CD4-positive, alpha-beta T cell treated with Interleukin-12 subunit alpha and Interleukin-12 subunit beta, for 1 hour (primary cell): ENCODE measurements at regions not wholly inside any gene's neighbourhood (a gene's known extent, or its start where the extent isn't known, plus 50 kb on each side); places are given as distances from the start of the nearest gene placed in this dataset.

Experiments
- DNase-seq: peaks from one replicate; pipeline ENCODE4 v3.0.0-alpha.2; 2020

DNA sequence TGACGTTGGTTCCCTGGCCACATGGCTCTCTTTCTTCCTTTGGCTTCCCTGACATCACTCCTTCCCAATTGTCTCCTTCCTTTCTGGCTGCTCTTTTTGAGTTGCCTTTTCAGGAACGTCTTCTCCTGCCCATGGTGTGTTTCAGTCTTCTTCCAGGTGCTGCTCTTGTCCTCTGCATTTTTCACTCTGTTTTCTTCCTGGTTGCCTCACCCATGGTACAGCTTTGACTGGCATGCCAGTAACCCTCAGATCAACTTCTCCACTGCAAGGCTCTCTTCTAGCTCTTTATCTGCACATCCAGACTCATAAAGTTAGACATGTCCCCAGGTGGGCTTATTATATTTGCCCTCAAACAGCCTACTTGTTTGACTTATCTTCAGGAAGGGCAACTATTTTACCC, 91.0 kb upstream of the ANKH start:
- DNase-seq: no peak

GRCh38 chr5:14960120-14960462, 88.5 kb upstream of the ANKH start:
- DNase-seq: no peak

GRCh38 chr5:14959399-14960119, 88.0 kb upstream of the ANKH start:
- no peak for DNase-seq

DNA sequence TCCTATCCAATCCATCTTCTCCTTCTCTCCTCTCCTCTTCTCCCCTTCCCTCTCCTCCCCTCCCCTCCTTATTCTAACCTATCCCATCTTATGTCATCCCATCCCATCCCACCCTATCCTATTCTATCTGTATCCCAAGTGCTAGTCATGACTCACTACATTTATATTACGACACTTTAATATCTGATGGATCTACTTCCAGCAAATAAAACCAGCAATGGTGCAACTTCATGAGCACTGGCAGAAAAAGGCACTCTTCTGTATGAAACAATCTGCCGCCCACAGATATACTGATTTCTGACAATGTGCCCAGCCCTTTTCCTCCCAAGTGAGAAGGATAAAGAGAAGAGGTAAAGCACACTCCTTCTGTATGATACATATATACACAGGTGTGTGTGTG, 86.6 kb upstream of the ANKH start:
- no peak for DNase-seq

DNA sequence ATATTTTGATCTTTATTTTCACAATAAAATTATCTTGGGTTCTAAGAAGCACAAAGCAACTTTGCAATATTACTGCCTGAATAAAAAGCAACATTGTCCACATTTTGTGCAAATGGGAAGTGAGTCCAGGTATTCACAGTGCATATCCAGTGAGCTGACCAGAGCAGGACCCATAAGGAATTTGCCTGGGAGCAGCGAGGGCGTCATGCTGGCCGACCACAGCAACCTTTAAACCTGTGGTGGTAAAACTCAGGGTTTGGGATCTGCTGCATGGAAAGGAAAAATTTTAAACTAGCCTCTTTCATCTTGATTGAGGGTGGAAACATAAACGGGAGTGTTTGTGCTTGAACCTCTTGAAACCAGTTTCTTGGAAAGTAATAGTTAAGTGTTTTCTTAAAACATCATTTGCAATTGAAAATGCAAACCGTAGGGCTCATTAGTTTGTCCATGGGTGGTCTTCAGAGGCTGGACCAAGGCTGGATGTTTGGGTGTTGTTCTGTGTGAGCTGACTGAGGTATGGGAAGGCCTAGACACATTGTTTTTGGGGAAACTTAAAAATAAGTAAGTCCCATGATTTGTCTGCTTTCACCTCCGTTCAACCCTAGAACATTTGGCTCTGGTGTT, 85.0 kb upstream of the ANKH start:
- DNase-seq: no peak

DNA sequence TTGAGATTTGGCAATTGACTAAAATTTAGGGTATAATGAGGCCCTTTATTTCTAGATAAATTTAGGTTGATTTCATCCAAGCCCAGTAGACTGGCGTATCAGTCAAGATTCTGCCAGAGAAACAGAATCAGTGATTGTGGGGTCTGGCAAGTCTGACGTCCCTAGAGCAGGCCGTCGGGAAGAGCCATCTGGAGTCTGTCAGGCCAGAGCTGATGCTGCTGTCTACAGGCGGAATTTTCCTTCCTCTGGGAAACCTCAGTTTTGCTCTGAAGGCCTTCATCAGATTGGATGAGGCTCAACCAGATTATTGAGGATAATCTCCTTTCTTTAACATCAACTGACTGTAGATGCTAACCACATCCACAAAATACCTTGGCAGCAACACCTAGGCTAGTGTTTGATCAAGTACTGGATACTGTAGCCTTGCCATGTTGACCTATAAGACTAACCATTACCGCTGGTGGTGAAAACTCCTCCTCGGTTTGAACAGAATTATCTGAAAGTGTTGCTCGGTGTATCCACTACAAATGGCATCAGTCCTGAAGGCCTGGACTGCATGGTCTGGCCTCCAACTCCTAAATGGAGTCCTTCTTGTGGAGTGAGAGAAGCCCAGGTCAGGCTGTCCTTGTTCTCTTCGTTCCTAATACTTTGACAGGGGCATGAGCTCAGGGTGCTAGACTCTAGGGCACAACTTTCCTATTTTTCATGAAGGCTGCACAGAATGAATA, 83.2 kb upstream of the ANKH start:
- no peak for DNase-seq

DNA sequence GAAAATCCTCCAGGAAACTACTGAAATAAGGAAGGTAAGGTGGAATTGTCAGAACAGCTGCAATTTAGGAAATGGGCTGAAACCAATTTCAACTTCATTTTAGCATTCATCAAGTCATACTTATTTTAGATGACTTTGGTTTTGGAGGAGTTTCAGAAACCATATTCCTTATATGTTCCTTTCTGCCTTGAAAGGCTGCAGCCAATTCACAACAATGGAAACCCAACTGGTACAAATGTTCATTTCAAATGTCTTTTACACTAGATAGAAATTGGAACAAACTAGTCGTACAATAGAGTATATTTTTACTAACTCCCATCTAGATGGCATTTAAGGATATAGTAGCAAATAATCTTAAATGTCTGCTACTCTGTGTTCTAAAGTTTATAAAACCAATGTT, 82.6 kb upstream of the ANKH start:
- DNase-seq: no peak

- no peak for DNase-seq
Measured at GRCh38 chr5:14953075-14953607, 81.6 kb upstream of the ANKH start.

DNA sequence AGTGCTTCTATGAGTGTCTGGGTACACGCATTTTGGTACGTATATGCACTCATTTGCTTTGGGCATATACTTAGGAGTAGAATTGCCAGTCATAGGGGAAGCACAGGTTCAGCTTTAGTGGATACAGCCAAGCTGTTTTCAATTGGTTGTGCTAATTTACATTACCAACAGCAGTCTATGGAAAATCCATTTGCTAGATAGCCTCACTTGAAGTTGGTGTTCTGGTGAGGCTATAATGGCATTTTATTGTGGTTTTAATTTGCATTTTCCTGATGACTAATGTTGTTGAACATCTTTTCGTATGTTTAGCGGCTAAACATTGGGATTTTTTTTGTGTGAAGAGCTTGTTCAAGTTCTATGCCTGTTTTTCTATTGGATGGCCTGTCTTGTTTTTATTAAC, 76.8 kb upstream of the ANKH start:
- DNase-seq: no peak

DNA sequence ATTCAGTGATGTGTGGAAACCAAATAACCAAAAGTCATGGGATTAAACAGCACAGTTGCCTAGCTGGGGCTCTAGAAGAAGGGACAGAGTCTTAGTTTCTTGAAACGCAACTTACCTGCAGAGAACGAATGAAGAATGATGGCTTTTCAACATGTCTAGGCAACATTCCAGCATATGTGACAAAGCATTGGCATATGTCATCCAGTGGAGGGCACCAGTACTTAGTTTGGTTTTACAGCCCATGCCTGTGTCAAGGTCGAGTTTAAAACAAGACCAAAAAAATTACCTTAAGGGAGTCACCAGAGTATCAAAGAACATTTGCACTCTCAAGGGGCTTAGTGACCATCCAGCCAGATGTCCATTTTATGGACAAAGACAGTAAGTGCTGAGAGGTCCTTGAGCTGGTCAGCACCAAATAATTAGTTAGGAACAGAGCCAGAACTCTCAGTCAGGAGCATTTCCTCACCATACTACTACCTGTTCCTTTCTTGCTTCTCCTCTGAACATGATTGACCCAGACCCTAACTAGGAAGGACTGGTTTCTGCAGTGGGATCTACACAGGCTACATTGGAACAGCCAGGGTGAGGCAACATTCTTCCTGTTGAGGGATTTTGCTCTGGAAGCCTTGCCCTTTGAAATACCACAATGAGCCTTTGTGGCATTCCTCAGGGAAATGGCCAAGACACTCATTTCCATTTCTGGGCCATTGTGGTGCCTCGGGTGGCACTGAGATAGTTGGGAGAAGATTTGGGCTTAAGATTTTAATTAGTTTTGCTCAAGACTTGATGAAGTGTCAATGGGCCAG, 75.4 kb upstream of the ANKH start:
- peak; percentile 64 for DNase-seq

DNA sequence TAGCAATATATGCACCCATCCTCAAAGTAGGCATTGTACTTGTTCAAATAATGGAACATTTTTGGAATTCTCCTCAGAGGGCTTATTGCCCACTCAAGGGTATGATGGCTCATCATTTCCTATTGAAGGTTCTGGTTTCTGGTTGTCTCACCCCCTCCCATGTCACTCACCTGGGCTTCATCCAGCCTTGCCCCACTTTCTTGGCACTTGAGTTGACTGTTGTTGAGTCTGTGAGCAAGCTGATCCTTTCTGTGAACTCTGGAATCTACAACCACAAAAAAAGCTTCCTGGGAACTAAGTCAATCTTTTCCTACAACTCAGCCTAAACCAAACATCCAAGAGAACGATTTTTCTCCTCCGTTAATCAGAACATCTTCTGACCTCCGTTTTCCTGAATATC, 73.9 kb upstream of the ANKH start:
- DNase-seq: no peak

- DNase-seq: no peak
Measured at GRCh38 chr5:14944996-14945395, 73.4 kb upstream of the ANKH start.

GRCh38 chr5:14944350-14944739, 72.8 kb upstream of the ANKH start:
- no peak for DNase-seq

DNA sequence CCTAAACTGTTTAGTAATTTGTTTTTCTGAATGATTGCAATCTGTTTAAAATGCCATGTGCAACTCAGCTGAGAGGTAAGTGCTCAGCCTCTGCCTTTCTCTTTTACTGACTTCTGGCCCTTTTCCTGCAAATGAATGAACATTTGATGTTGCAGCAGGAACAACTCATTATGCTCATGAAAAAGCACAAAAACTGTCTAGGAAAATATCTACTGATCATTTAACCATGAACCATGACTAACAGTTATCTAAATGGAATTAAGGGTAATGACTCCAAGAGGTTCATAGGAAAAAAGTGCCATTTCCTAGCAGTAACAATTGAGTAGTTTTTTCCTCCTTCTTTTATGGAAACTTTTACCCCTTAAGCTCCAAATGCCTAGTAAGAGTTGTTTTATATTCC, 70.6 kb upstream of the ANKH start:
- no peak for DNase-seq

DNA sequence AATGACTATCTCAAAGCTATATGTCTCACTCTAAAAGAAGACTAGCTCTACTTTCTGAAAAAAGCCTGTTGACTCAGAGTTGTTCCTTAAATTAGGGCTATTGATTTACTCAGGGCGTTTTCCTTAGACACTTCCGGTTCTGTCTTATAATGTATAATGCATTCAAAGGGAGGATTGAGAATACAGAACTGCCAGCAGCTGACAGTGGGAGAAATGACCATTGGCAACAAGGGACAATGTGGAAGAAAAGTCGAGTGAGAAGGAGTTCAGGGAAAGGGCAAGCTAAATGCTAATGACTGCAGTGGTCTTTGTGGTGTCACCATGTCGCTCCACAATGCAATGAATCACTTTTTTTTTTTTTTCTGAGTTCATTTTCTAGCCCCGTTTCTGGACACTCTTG, 65.7 kb upstream of the ANKH start:
- DNase-seq: no peak

DNA sequence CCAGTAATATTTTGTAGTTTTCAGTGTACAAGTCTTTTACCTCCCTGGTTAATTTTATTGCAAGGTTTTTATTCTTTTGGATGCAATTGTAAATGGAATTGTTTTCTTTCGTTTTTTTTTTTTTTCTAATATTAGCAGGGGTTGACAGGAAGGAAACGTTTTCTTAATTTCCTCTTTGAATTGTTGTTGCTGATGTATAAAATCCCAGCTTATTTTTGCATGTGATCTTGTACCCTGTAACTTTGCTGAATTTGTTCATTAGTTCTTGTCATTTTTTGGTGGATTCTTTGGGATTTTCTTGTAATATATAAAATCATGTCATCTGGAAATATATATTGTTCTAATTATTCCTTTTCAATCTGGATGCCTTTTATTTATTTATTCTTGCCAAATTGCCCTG, 65.0 kb upstream of the ANKH start:
- DNase-seq: no peak

DNA sequence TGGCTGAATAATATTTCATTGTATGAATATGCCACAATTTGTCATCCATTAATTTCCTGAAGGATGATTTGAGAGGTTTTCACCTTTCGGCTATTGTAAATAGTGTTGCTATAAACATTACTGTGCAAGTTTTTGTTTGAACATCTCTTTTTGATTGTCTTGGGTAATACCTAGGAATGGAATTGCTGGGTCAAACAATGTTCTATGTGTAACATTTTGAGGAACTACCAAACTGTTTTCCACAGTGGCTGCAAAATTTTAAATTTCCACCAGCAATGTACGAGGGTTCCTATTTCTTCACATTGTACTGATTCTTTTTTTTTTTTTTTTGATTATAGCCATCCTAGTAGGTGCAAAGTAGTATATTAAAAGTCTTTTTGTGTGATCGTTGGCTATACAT, 63.8 kb upstream of the ANKH start:
- no peak for DNase-seq

DNA sequence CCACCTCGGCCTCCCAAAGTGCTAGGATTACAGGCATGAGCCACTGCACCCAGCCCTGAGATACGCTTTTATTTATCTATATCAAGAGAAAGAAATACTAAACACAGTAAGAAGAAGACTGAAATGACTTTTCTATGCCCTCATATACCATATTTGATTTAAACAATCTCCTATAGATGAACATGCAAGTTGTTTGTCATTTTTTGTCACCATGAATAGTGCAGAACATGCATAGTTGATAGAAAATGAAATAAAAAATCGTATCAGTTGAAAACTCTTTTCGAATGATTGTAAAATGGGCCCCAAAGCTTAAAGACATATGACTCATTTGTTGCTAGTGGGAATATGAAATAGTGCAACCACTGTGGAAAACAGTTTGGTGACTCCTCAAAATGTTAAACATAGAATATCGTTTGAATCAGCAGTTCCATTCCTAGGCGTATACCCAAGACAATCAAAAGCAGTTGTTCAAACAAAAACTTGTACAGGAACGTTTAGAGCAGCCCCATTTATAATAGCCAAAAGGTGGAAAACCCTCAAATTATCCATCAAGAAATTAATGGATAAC, 61.4 kb upstream of the ANKH start:
- no peak for DNase-seq

DNA sequence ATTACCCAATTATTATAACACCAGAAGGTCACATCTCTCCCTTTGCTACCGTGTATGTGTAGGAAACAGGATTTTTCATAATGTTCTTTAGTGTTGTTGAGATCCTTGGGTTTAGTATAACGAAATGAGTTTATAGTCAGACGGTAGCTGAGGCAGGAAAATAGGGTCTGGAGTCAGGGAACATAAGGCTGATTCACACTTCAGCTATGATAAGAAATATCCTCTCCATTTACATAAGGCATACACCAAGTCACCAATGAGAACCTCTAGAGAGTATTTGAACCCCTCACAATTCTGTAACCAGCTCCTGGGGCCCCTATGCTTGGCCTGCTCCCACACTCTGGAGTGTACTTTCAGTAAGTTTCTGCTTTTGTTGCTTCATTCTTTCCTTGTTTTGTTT, 58.9 kb upstream of the ANKH start:
- no peak for DNase-seq

- DNase-seq: no peak
Measured at GRCh38 chr5:14929293-14930065, 57.9 kb upstream of the ANKH start.

DNA sequence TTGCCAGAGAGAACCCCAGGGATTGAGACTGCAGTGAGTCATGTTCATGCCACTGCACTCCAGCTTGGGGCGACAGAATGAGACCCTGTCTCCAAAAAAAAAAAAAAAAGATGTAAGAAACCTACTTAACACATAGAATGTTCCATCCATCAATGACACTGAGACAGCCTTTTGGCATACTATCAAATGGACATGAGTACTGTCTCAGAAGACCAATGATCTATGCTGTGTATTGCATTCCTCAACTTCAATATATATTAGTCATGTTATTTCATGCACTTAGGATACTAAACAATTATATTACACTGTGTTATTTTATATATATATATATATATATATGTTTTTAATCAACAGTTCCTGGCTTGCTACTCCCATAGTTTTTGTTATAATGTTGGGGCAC, 57.1 kb upstream of the ANKH start:
- DNase-seq: no peak

DNA sequence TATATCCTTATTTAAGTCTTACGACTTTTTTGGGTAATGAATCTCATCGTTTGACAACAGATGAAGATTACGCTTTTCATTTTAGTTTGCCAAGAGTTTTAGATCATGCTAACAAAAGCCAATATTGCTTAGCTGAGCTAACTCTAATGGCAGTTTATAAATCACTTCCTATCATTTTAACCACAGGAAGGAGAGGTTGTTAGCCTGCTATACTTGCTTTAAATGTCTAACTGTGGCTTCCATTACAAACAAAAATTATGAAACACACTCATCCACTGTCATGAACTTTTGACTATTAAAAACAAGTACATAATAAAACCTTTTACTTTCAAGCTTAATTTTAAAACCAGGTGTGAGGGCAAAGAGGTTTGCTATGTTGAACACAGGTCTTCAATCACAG, 53.7 kb upstream of the ANKH start:
- no peak for DNase-seq
